ENCODE measurements at regions not wholly inside any gene's neighbourhood (a gene's known extent, or its start where the extent isn't known, plus 50 kb on each side); places are given as distances from the start of the nearest gene placed in this dataset.
A peak's percentile ranks its signal among the peaks of the same experiment; 100 is the strongest.

GRCh38 chr4:112817933-112818593, 181.1 kb downstream of the LARP7 start (continued):
- TF ChIP-seq ZNF124 (CRISPR knock-in tag; IDR thresholded peaks at IDR 0.05) (no peak), FOXM1 (IDR thresholded peaks at IDR 0.05; ENCODE audit: low read depth) (no peak), FOXM1 (CRISPR knock-in tag; IDR thresholded peaks at IDR 0.05; ENCODE audit: low read depth) (no peak), FOSL1 (tag; conservative IDR thresholded peaks at IDR 0.05) (no peak), TRIM28 (IDR thresholded peaks at IDR 0.05) (no peak), GABPA (tag; conservative IDR thresholded peaks at IDR 0.05; ENCODE audit: low read depth) (0 out of 2 replicates have a peak, but pooled peaks have one; percentile 3), MGA (IDR thresholded peaks at IDR 0.05) (0 out of 2 replicates have a peak, but pooled peaks have one; percentile 45), ZKSCAN8 (CRISPR knock-in tag; IDR thresholded peaks at IDR 0.05) (peak; percentile 92), ZNF707 (CRISPR knock-in tag; conservative IDR thresholded peaks at IDR 0.05) (no peak), ZNF436 (CRISPR knock-in tag; IDR thresholded peaks at IDR 0.05) (no peak), ZNF175 (CRISPR knock-in tag; IDR thresholded peaks at IDR 0.05; ENCODE audit: low read depth) (no peak), MEIS2 (IDR thresholded peaks at IDR 0.05; ENCODE audit: partially characterized antibody) (peak; percentile 17), PKNOX1 (IDR thresholded peaks at IDR 0.05) (peak; percentile 70), TSC22D4 (tag; IDR thresholded peaks at IDR 0.05) (no peak), ATF7 (IDR thresholded peaks at IDR 0.05) (0 out of 2 replicates have a peak, but pooled peaks have one; percentile 27)
- TF ChIP-seq, protein P1, sequence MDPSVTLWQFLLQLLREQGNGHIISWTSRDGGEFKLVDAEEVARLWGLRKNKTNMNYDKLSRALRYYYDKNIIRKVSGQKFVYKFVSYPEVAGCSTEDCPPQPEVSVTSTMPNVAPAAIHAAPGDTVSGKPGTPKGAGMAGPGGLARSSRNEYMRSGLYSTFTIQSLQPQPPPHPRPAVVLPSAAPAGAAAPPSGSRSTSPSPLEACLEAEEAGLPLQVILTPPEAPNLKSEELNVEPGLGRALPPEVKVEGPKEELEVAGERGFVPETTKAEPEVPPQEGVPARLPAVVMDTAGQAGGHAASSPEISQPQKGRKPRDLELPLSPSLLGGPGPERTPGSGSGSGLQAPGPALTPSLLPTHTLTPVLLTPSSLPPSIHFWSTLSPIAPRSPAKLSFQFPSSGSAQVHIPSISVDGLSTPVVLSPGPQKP (CRISPR knock-in tag; IDR thresholded peaks at IDR 0.05): no peak
